ENCODE measurements at regions not wholly inside any gene's neighbourhood (a gene's known extent, or its start where the extent isn't known, plus 50 kb on each side); places are given as distances from the start of the nearest gene placed in this dataset.

- TF ChIP-seq CTCF (IDR thresholded peaks at IDR 0.05): no peak
- no peak for TF ChIP-seq POLR2A (IDR thresholded peaks at IDR 0.05)
Observed at GRCh38 chr11:80587906-80588305, 1147.1 kb upstream of the TENM4 start.
